NB4 (cell line): ENCODE measurements at regions not wholly inside any gene's neighbourhood (a gene's known extent, or its start where the extent isn't known, plus 50 kb on each side); places are given as distances from the start of the nearest gene placed in this dataset.

ENCODE experiments used
- DNase-seq: peaks from one replicate; pipeline ENCODE4 v3.0.0; 2010; ENCODE audit warnings: low read depth
- H3K4me3 ChIP-seq: one replicate; pipeline ENCODE4 v1.5.1; 2011; ENCODE audit warnings: mild to moderate bottlenecking, low read depth, low read length, moderate library complexity
- MYC ChIP-seq: IDR thresholded peaks from 2 replicates; pipeline ENCODE4 v1.6.1; 2011; ENCODE audit warnings: low read depth, low read length
- POLR2A ChIP-seq: IDR thresholded peaks from 2 replicates; pipeline ENCODE4 v1.6.1; 2011; ENCODE audit warnings: mild to moderate bottlenecking; ENCODE audit not compliant: insufficient read length; ENCODE audit errors: extremely low read depth
- TF ChIP-seq, protein P1 (sequence below): IDR thresholded peaks from one replicate; pipeline ENCODE4 v1.5.1; 2012; ENCODE audit warnings: low read depth, low read length
- TF ChIP-seq, protein P2 (sequence below): IDR thresholded peaks from 2 replicates; pipeline ENCODE4 v1.6.1; 2011; ENCODE audit warnings: low read depth, low read length

DNA sequence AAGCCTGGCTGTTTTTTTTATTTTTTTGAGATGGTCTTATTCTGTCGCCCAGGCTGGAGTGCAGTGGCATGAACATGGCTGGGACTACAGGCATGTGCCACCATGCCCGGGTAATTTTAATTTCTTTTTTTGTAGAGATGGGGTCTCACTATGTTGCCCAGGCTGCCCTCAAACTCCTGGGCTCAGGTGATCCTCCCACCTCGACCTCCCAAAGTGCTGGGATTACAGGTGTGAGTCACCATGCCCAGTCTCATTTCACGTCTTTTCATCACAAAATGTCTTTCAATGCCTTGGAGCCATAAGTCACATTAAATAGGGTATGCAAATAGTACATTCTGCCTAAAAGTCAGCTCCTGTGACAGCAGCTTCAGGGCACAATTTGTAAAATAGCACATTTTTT, 52.8 kb downstream of the SOX2 start:
- no peak for DNase-seq
- no peak overlapping the region for H3K4me3 ChIP-seq

DNA sequence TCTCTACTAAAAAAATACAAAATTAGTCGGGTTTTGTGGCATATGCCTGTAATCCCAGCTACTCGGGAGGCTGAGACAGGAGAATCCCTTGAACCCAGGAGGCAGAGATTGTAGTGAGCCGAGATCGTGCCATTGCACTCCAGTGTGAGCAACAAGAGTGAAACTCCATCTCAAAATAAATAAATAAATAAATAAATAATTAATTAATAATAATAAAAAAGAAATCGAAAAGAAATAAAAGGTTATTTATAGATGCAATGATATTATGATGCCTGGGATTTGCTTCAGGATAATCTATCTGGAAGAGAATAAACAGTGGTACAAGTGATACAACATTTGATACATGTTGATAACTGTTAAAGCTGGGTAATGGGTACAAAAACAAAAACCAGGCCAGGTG, 58.6 kb downstream of the SOX2 start:
- H3K4me3 ChIP-seq: no peak overlapping the region
- no peak for TF ChIP-seq POLR2A
- TF ChIP-seq MYC: no peak
- TF ChIP-seq, protein P1, sequence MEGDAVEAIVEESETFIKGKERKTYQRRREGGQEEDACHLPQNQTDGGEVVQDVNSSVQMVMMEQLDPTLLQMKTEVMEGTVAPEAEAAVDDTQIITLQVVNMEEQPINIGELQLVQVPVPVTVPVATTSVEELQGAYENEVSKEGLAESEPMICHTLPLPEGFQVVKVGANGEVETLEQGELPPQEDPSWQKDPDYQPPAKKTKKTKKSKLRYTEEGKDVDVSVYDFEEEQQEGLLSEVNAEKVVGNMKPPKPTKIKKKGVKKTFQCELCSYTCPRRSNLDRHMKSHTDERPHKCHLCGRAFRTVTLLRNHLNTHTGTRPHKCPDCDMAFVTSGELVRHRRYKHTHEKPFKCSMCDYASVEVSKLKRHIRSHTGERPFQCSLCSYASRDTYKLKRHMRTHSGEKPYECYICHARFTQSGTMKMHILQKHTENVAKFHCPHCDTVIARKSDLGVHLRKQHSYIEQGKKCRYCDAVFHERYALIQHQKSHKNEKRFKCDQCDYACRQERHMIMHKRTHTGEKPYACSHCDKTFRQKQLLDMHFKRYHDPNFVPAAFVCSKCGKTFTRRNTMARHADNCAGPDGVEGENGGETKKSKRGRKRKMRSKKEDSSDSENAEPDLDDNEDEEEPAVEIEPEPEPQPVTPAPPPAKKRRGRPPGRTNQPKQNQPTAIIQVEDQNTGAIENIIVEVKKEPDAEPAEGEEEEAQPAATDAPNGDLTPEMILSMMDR: no peak
- TF ChIP-seq, protein P2, sequence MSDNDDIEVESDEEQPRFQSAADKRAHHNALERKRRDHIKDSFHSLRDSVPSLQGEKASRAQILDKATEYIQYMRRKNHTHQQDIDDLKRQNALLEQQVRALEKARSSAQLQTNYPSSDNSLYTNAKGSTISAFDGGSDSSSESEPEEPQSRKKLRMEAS: no peak
- no peak for DNase-seq

More for the DNA sequence above, 52.8 kb downstream of the SOX2 start:
- TF ChIP-seq MYC (no peak), POLR2A (no peak)
- TF ChIP-seq, protein P1: no peak
- TF ChIP-seq, protein P2: no peak

DNA sequence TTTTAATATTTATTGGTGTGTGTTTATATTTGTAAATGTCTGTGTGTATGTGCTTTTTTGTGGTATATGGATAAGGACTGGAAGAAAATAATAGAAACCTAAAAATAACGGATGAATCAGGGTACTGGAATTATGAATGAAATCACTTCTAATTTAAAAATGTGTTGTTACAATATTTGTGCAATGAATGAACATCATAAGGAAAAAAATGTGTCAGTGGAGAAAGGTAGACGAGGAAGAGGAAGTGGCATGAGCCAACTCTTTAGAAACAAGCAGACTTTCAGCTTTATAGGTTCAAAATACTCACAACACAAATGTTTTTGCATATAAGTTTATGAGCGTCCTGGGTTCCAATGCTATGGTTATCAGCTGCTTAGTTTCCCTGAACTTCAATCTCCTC, 59.4 kb downstream of the SOX2 start:
- TF ChIP-seq, protein P2: no peak
- TF ChIP-seq, protein P1: no peak
- TF ChIP-seq MYC: no peak
- no peak for TF ChIP-seq POLR2A
- DNase-seq: no peak
- H3K4me3 ChIP-seq: no peak overlapping the region

DNA sequence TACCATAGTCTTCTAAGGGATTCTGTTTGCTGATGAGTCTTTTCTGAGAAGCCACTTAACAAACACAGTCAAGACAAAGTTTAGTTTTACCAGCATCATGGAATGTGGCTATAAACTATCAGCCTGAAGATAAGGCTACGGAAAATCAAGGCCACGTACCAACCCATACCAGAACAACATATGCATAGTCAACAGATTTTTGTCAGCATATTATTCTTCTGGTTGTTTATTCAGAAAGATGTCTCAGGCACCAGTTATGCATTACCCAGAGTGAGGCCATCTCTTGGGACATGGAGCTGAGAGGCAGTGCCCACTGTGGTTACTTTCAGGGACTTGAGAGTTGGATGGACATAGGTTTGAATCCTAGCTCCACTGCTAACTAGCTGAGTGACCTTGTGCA, 60.4 kb downstream of the SOX2 start:
- TF ChIP-seq, protein P2: no peak
- DNase-seq: no peak
- H3K4me3 ChIP-seq: no peak overlapping the region

DNA sequence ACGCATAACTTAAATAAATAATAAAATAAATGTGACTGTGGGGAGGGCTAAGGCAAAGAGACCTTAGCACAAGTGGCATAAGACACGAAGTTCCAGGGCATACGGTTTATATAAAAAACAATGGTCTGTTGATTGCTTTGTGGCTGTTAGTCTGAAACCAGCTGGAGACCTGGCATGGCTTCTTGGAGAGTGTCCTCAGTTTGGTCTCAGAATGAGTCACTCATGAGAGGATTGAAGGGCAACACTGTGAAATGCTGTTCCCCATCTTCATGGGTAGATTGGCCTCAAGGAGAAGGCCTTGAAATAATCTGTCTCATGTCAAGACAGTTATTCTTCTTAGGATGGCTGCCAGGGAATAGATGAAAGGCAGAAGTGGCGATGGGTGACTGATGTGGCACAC, 62.2 kb downstream of the SOX2 start:
- TF ChIP-seq MYC: no peak
- TF ChIP-seq POLR2A: no peak
- TF ChIP-seq, protein P1: no peak
- TF ChIP-seq, protein P2: no peak
- no peak overlapping the region for H3K4me3 ChIP-seq
- DNase-seq: no peak

DNA sequence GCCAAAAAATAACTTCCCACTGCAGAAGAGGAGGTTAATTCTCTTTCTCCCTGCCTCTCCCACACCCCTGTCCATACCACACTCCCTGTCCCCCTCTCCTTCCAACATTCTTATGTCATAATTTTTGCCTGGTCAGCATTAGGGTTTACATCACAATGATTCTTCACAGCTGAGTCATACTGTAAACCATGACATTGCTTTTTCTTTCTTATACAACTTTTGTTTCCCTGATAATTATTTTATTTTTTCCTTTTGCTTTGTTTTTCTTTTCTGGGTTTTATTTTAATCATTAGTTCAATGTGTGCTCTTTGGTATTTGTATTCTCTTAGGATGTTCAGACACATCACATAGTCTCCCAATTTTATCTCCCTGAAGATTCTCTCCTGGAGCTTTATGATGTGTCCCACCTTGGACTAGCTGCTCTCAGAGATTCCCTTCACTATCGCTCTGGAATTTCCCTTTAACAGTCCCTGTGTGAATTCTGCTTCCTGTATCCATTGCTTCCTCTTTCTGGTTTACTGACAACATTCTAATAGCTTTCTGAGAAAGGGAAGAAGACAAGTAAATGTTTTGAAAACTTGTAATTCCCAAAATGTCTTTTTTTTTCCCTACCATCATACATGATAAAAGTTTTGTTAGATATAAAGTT, 70.7 kb downstream of the SOX2 start:
- H3K4me3 ChIP-seq: no peak overlapping the region
- TF ChIP-seq, protein P1: no peak
- TF ChIP-seq MYC: no peak
- TF ChIP-seq, protein P2: no peak
- no peak for TF ChIP-seq POLR2A
- no peak for DNase-seq
